ACHN (cell line): ENCODE measurements at regions not wholly inside any gene's neighbourhood (a gene's known extent, or its start where the extent isn't known, plus 50 kb on each side); places are given as distances from the start of the nearest gene placed in this dataset.

ENCODE experiments used
- DNase-seq: peaks from one replicate; pipeline ENCODE4 v3.0.0-alpha.2; 2015
- in situ Hi-C: cut with HindIII; loops from 2 replicates; pipeline ENCODE4 v1.10.0; 2017; ENCODE audit warnings: low sequenced_read_pairs, low pct_ligation_motif_present, low pct_unique_long_range_greater_than_20kb

DNA sequence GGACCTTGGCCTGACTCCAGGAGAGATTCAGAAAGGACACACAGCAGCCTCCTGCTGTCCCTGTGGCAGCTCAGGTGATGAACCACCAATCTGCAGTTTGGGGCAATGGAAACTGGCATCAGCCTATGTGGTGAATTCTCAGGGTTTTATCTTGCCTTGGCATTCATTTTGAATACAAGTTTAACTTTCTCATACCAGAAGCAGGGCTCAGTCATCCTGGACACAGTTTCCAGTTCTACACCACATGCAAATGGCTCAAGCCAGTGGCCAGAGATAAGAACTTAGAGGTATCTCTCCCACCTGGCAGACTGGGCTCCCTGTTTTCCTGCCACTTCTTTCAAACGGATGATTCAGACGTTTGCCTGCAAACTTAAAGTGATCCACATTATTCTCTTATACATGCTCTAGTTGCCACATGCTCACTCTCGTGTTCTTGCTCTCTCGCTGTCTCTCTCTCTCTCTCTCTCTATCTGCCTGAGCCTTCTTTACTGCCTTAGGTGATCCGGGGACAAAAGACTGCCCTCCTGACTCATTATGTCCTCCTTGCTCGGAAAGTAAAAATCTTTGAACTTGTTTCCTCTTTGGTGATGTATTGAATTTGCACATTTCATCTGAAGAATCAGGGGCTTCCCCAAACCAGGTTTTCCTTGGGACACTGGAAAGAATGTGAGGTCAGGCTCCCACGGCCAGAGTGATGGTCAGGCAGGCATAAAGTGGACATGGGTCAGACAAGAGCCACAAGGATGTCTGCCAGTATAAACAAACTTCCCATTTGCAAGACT, 99.6 kb upstream of the STT3B start:
- no peak for DNase-seq
- in situ Hi-C loops = no loop called here

DNA sequence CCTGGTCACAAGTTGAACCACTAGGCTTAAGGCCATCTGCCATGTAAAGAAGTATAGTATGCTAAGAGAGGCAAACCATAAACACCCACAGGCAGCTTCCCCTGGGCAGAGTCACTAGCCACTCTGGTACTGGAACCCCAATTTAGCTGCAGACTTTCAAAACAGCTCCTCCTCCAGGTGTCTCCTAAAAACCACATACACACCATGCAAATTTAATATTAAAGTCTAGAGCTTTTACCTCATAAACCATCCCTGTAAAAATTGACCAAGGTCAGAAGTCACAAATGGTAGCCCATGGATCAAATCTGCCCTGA, 99.1 kb upstream of the STT3B start:
- no peak for DNase-seq

DNA sequence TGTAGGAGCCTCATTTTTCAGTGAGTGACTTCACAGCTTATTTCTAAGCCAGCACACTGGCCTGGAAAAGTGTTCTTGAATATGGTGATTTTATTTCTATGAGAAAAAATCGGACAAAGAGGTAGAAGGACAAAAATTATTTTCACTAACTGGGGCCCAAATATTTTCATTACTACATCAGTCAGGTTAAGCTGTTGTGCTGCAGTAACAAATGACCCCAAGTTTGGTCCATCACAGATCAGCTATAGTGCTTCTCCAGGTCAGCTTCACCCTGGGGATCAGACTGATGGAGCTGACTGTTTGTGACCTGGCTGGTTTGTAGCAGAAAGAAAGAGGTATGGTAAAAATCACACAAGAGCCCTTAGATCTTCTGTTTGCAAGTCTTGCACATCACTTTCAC, 97.9 kb upstream of the STT3B start:
- in situ Hi-C loops = no loop called here
- no peak for DNase-seq

More for the DNA sequence above, 99.1 kb upstream of the STT3B start:
- in situ Hi-C loops = no loop called here

DNA sequence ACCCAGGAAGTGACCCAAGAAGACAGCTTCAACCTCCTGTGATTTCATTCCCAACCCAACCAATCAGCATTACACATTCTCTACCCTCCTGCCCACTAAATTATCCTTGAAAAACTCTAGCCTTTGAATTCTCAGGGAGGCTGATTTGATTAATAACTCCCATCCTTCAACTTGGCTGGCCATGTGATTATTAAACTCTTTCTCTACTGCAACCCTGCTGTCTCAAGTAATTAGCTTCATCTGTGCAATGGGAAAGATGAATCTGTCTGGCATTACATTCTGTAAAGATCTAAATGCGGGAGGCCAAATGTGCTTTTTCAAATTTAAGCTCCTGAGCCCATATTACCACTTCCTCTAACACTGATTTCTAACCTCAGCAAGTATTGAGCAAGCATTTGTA, 95.9 kb upstream of the STT3B start:
- DNase-seq = no peak
- in situ Hi-C loops = no loop called here

DNA sequence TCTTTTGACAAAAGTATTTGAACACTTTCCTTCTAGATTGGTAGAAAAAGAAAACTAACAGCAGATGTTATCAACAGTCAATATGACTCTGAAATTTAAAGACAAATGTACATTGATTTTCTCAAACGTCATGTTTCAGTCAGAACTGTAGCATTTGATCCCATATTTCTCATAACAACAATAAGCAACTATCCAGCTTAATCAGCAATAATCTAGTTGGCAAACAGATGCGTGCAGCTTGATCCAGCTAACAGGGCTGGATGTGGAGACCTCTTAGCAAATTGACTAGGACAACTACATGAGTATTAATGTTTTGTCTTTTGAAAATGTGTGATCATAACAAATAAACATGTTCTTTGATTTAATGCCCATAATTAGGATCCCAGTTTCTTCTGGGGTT, 94.0 kb upstream of the STT3B start:
- DNase-seq = no peak
- in situ Hi-C loops = no loop called here

DNA sequence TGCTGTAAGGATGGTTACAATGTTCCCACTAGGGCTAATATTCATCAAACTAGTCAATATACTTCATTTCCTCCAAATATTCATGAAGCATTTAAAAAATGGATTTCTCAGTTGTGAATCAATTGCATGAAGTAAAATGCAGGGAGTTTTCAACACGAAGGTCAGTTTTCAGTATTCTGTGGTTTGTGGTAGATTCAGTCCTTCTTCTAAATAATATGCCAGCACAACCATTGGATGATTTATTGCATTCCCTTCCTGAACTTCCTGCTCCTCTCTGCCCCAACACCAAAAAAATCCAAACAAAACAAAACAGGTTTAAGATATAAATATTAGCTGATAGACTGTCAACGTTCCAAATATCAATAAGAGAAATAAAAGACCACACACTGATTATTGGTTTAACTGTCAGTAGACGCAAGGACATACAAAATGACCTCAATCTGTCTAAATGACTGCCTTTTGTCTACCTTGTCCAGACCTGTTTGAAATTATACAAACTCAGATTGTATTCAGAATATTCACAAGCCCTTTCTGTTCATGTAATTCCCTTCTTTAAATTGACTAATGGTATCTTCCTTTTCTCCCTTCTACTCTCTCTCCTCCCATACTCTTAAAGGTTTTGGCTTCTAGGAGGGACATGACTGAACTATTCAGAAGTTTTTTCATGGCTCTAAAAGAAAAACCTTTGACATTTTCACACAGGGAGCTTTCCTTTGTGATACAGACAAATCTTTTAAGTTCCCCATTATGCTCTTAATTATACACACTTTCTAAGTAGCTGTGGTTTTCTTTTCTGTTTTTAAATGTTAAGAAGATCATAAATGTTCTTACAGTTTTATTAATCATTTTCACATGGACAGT, 92.6 kb upstream of the STT3B start:
- in situ Hi-C loops = no loop called here
- no peak for DNase-seq

DNA sequence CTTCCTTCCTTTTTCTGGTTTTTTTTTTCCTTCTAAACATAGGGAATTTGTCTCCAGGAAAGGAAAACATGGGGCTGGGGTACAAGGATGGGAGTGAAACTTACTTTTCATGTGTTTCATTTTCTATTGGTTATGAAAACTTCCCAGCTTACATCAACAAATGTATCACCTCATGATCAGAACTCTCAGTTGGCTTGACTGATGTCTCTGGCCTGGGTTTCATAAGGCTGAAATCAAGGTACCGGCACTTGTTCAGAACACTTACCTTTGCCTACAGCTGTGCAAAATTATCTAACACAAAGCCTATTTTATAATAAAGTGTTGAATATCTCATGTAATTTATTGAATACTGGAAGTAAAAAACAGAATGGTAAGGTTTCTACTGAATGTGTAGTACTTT, 91.8 kb upstream of the STT3B start:
- in situ Hi-C loops = no loop called here
- no peak for DNase-seq

DNA sequence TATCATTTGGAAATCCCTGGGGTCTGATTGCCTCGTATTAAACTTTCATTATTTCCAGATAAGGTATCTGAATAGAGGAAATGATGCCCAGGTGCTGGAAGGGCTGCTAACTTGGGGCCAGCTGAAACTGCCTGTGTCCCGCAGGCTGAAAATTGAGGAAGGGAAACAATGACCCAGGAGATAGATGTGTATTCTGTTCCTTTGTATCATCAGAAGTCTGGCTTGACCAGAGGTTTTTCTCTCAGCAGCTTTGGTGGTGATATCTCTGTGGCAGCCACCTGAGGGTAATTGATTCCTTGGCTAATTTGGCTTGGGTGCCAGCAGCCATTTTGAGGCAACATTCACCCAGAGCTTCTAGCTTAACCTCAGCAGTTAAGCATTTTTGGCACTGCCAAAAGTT, 90.0 kb upstream of the STT3B start:
- in situ Hi-C loops = no loop called here
- no peak for DNase-seq

DNA sequence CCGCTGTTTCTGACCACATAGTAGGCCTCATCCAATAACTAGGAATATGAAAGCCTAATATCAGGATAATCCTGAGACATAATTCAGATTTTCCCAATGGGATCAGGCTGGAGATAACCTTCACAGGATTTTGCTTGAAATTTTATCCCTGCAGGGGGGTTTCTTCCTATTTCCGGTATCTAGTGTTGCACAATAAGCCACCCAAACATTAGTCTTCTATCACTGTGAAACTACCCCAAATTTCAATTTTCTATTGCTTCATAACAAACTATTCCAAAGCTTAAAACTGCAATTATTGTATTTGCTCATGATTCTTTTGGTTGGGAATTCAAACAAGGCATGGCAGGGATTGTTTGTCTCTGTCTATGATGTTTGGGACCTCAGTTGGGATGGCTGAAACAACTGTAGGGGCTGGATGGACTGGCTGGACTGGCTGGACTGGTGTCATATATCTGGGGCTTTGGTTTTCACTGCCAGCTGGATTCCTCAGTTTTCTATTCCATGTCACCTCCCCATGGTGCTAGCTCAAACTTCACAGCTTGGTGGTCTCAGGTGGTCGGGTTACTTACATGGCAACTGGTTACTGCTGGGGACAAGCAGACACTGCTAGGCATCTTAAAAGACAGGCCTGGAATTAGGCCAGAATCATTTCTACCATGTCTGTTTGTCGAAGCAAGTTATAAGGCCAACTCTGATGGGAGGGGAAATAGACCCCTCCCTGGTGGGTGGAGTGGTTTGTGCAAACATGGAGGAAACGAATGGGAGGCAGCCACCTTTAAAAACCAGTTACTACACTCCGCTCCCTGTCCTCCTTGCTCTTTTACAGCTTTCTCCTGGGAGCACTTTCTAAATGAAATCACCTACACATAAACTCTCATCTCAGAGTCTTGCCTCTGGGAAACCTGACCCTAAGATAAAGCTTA, 88.2 kb upstream of the STT3B start:
- in situ Hi-C loops = no loop called here
- DNase-seq = no peak

DNA sequence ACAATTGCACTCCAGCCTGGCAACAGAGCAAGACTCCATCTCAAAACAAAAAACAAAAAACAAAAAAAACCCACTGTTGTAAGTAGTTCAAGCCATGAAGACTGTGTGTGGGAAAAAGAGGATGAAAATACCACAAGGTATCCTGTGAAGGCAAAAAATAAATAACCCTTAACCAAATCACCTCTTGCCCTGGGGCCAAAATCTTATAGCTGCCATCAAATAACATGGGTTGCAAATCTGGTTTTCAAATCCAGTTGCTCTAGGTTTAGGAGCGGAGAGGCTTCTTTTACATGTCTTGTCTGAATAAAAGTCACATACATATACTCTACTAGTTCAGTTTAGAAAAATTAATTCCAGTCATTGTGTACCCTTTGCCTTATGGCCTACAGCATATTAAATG, 87.0 kb upstream of the STT3B start:
- in situ Hi-C loops = no loop called here
- DNase-seq = no peak

DNA sequence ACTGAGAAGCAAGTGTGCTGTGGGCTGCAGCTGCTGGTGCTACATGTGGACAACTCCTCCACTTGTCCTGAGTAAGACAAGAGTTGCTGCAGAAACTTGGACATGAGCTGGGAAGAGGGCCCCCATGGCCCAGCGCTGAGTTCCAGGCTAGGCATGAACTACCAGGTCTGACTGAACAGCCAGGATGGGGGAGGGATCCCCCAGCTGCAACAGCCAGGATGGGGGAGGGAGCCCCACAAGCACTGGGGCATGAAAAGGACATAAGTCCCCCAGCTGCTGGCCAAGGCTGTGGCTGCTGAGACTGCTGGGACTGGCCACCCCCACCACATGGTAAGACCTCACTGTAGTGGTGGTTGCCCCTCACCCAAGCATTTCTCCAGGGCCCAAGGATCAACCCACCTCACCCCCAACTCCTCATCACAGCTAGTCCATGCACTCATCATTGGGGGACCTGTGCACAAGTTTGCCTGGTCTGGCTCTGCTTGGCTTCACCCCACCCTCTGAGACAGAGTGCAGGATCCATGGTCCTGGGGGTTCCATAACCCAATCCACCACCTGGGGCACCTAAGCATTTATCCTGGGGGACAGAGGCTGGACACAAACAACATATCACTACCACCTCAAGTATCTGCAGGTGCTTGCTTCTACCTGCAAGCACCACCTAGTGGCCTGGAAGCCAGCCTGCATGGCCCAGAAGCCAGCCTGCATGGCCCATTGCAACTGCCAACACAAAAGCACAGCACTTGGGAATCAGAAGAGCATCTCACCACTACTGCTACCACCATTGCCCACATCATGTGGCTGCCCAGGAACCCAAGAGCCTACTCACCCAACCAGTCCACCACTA, 84.5 kb upstream of the STT3B start:
- DNase-seq = peak; percentile 22
- in situ Hi-C loops = no loop called here

DNA sequence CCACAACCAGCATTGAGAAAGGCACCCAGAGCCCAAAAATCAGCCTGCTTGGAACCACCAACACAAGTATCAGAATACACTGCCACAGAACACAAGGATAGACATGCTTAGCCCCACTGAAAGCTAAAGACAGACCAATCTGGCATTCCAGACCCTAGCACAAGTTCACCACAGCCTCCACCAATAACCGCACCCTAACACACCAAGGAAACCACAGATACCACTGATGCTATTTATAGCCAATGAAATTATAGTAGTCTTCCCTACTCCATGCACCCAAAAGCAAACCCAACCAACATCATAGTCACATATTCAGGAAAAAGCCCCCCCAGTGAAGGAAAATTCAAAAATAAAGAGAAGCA, 83.9 kb upstream of the STT3B start:
- in situ Hi-C loops = no loop called here
- no peak for DNase-seq

DNA sequence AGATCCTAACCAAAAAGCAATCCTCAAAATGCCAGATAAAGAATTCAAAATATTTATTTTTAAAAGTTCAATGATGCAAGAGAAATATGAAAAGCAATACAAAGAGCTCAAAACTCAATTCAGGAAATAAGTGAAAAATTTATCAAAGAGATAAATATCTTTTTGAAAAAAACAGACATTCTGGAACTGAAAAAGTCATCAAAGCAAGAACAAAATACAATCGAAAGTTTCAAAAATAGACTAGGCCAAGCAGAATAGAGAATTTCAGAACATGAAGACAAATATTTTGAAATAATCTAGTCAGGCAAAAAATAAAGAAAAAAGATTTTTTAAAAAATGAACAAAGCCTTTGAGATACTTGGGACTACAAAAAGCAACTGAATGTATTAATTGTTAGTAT, 83.4 kb upstream of the STT3B start:
- in situ Hi-C loops = no loop called here
- DNase-seq = no peak

DNA sequence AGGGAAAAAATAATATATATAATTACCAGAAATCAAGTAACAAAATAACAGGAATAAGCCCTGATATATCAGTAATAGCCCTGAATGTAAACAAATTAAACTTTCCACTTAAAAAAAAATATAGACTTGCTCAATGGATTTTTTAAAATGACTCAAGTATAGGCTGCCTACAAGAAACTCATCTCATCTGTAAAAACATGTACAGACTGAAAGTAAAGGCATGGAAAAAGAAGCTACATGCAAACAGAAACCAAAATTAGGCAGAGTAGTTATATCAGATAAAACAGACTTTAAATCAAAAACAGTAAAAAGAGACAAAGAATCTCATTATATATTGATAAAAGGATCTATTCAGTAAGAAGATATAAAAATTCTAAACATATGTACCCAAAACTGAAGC, 82.4 kb upstream of the STT3B start:
- no peak for DNase-seq
- in situ Hi-C loops = no loop called here

DNA sequence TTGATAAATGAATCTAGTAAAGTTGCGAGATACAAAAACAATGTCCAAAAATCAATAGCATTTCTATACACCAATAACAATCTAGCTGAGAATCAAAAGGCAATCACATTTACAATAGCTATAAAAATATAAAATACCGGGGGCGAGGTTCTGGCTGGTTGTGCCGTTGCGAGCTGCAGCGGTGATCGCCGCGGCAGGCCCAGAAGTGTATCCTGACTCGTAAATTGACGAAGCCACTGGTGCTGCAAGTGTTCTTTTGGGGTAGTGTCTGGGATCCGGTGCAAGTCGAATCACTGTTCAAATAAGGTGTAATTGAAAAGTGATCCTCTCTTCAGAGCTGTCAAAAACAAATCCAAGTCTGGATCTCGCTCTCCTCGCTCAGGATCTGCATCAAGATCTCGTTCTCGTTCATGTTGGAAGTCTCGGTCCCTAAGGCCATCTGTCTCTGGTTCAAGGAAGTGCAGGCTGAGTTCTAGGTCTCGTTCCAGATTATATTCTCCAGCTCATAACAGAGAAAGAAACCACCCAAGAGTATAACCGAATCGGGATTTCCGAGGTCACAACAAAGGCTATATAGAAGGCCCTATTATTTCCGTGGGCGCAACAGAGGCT, 80.1 kb upstream of the STT3B start:
- no peak for DNase-seq
- in situ Hi-C loops = no loop called here

DNA sequence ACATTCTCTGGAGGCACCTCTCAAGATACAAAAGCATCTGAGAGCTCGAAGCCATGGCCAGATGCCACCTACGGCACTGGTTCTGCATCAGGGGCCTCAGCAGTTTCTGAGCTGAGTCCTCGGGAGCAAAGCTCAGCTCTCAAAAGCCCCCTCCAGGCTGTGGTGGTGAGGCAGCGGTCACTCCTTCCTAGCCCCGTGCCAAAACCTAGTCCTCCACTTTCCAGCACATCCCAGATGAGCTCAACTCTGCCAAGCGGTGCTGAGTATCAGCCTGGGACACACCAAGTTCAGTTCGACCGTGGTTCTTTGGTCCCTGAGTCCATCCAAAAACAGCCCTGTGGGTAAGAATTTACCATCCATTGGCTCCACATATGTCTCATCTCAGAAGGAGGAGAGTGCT, 79.3 kb upstream of the STT3B start:
- in situ Hi-C loops = no loop called here
- DNase-seq = no peak

DNA sequence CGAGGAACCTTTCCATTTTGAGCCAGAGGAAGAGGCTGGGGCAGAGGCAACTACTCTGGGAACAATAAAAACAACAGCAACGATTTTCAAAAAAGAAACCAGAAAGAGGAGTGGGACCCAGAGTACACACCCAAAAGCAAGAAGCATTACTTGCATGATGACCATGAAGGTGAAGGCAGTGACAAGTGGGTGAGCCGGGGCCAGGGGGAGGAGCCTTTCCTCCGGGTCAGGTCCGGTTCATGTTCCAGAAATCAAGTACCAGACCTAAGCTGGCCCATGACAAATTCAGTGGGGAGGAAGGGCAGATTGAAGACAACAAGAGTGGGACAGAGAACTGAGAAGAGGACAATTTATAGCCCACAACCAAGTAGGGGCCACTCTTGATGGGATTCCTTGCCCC, 77.2 kb upstream of the STT3B start:
- no peak for DNase-seq
- in situ Hi-C loops = no loop called here

DNA sequence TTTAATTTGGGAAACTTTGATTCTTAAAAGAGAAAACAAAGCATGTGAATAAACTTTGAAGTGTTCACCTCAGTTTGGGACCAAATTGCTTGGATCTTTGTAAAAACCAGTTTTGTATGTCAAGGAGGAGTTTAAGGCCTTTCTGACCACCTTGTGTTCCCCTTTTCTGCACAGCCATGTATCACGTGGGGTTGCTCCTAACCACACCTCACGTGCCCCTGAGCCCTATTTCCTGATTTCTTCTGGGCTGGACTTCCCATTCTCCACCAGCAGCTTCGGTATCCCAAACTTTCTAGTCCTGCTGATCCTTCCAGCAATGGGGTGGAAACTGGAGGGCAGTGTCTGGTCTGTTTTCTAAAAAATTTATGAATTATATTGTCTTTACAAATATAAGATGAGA, 76.4 kb upstream of the STT3B start:
- no peak for DNase-seq
- in situ Hi-C loops = no loop called here
